ENCODE measurements at regions not wholly inside any gene's neighbourhood (a gene's known extent, or its start where the extent isn't known, plus 50 kb on each side); places are given as distances from the start of the nearest gene placed in this dataset.

DNA sequence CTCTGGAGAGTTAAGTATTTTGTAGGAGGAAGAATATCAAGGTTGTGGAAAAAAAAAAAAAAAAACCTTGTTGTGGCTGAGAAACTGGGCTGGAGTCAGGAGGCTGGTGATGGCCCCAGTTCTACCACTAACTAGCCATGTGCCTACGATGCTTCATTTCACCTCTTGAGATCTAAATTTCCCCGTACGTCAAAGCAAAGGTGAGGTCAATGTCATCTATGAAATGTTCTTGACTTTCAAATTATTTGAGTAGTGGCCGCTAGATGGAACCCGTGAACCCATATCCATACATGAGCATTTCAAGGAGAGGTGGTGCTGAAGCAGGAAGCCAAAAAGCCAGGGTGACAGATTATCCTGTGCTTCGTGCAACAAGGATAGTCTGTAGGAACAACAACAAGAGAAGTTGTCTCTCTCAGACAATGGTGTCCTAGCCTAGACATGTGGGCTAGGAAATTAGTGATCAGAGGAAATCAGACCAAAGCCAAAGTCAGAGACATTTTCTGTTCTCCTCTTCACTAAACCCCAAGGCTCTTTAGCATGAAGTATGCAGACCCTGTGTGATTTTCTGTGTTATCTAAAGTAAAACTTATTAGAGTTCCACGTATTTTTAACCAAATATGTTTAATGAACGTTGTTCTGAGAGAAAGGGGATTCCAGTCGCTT lies 95.5 kb upstream of the ETV6 start:
- peak; percentile 70 for DNase-seq (ENCODE audit: extremely low spot score)
- TF ChIP-seq, protein P1, sequence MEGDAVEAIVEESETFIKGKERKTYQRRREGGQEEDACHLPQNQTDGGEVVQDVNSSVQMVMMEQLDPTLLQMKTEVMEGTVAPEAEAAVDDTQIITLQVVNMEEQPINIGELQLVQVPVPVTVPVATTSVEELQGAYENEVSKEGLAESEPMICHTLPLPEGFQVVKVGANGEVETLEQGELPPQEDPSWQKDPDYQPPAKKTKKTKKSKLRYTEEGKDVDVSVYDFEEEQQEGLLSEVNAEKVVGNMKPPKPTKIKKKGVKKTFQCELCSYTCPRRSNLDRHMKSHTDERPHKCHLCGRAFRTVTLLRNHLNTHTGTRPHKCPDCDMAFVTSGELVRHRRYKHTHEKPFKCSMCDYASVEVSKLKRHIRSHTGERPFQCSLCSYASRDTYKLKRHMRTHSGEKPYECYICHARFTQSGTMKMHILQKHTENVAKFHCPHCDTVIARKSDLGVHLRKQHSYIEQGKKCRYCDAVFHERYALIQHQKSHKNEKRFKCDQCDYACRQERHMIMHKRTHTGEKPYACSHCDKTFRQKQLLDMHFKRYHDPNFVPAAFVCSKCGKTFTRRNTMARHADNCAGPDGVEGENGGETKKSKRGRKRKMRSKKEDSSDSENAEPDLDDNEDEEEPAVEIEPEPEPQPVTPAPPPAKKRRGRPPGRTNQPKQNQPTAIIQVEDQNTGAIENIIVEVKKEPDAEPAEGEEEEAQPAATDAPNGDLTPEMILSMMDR (IDR thresholded peaks at IDR 0.05; ENCODE audit: control extremely low read depth, extremely low read depth, low read depth, missing control alignments): peak; percentile 53
- CTCF ChIA-PET: interaction anchor here (0.8 to 5.0 kb wide), 10 partner anchors 9 to 525 kb away, joined by 3 to 32 read pairs (median 4); no protein-coding TSS in a partner anchor
- POLR2A ChIA-PET: no interaction called here

DNA sequence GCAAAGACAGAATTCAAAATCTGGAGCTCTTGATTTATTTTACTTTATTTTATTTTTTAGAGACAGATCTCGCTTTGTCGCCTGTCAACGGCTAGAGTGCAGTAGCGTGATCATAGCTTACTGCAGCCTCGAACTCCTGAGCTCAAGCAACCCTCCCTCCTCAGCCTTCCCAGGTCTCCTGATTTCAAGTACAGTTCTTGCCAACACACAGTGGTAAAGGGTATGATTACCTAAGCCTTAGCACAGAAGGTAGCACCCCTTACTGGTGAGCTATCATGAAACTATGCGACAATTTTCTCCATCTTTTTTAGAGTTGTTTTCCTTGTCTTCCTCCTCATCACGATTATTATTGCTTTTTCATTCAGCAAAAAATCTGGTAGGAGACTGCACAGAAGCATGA lies 94.3 kb upstream of the ETV6 start:
- DNase-seq (ENCODE audit: extremely low spot score): no peak
- CTCF ChIA-PET: interaction anchor here (0.9 to 5.0 kb wide), 13 partner anchors 9 to 523 kb away, joined by 3 to 32 read pairs (median 3); no protein-coding TSS in a partner anchor
- POLR2A ChIA-PET: no interaction called here
- TF ChIP-seq, protein P1 (IDR thresholded peaks at IDR 0.05; ENCODE audit: control extremely low read depth, extremely low read depth, low read depth, missing control alignments): no peak

DNA sequence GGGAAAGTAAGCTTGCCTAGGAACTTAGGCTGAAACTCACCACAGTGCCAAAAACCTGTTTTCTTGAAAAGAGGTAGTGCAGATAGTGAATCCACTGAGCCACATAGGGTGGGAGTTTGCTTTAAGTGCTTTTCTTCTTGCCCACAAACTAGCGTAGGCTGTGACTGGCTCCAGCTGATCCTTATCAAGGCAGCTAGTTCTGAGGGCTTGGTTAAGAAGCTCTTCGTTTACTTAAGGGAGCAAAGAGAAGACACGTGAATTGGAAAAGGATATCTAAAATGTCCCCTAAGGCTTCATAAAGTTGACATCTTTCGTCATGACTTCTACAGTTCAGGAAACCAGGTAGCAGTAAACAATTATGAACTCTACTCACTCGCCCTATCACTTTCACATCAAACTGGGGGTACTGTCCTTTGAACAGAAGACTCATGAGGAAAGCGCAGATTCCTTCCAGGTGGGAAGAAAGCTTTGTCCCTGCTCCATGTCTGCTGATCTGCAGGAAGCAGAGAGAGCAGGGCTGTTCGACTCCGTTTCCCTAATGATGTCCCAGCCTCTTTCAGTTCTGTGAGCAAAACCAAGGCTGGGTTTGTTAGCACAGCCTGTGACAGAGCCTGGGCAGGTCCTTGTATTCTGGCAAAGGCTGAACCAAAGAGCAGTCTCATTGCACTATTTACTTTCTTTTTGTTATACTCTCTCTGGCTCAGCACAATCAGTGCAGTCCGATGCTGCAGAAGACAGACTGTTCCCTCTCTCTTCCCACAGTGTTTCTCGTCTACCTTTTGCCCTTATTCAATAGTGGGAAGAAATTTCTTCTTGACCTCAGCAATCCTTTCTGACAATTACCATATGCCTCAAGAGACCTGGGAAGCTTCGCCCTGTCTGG lies 93.5 kb upstream of the ETV6 start:
- no peak for DNase-seq (ENCODE audit: extremely low spot score)
- POLR2A ChIA-PET: no interaction called here
- TF ChIP-seq, protein P1 (IDR thresholded peaks at IDR 0.05; ENCODE audit: control extremely low read depth, extremely low read depth, low read depth, missing control alignments): no peak
- CTCF ChIA-PET: interaction anchor here (1.0 to 5.0 kb wide), 12 partner anchors 8 to 523 kb away, joined by 3 to 32 read pairs (median 4); no protein-coding TSS in a partner anchor

DNA sequence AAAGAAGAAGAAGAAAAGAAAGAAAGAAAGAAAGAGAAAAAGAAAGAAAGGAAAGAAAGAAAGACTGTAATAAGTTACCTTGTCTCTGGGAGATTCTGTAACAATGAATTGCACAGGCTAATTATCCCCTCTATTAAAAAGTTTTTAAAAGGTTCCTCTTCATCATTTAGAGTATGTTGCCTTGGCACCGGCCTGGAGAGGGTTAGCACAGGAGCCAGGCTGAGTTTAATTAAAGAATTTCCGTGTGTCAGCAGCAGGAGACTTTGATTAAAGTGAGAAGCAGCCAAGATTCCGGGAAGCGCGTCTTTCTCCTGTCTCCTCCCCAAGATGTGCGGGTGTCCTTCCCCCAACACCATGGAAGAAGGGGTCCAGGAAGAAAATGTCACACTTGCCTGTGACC lies 92.8 kb upstream of the ETV6 start:
- TF ChIP-seq, protein P1 (IDR thresholded peaks at IDR 0.05; ENCODE audit: control extremely low read depth, extremely low read depth, low read depth, missing control alignments): no peak
- no peak for DNase-seq (ENCODE audit: extremely low spot score)
- ChIA-PET CTCF (interaction anchor here (1.2 to 5.0 kb wide), 5 partner anchors 10 to 476 kb away, joined by 3 to 32 read pairs (median 4); no protein-coding TSS in a partner anchor), POLR2A (no interaction called here)

DNA sequence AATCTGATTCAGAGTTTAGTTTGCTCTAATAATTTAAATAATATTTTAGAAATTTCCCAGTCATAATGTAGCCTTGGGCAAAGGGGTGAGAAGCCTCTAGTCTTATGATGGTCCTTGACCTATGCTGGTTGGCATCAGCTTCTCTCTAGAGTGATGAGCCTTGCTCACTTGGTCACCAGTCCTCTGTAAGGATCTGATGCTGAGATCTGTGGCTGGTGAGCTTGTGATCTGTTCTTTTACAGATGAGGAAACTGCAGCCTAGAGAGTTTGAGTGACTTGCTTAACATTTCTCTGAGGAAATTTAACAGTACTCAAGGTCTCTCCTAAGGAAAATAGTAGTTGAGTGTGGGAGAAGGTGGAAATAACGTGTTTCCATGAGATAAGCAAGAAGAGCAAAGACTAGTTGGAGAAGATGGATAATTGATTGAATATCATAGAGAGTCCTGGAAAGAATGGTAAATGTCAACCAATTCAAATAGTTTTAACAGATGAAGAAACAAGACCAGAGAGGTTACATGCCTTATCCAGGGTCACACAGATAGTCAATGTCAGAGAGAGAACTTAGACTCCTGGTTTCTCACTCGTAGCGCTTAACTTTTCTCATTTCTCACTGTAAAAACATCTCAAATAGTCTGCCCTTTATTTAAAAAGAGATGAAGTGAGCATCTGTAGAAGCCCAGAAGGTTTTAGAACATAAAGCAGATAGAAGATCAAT lies 89.7 kb upstream of the ETV6 start:
- TF ChIP-seq, protein P1 (IDR thresholded peaks at IDR 0.05; ENCODE audit: control extremely low read depth, extremely low read depth, low read depth, missing control alignments): no peak
- DNase-seq (ENCODE audit: extremely low spot score): no peak
- ChIA-PET POLR2A (no interaction called here), CTCF (interaction anchor here (2.1 to 3.7 kb wide), 2 partner anchors 14 to 473 kb away, joined by 6 to 13 read pairs; no protein-coding TSS in a partner anchor)

DNA sequence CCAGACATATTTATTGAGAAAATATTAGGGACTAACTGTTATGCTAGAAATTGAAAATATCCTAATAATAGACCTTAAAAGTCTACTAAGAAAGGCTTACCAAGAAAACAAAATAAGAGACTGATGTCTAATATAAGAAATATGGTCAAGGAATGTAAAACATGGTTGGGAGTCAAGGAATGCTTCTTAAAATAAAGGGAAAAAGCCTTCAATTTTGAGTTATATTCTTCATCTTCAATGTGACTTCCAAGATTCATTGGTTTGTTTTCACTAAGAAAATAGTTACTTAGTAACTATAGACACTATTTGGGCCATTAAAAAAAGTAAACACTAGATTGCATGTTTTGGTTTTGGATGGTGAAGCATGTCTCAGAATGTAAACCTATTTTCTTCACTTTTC lies 88.1 kb upstream of the ETV6 start:
- POLR2A ChIA-PET: no interaction called here
- TF ChIP-seq, protein P1 (IDR thresholded peaks at IDR 0.05; ENCODE audit: control extremely low read depth, extremely low read depth, low read depth, missing control alignments): no peak
- CTCF ChIA-PET: interaction anchor here (1.1 to 3.7 kb wide), 3 partner anchors 18 to 472 kb away, joined by 3 to 13 read pairs (median 13); no protein-coding TSS in a partner anchor
- no peak for DNase-seq (ENCODE audit: extremely low spot score)
